ENCODE measurements at regions not wholly inside any gene's neighbourhood (a gene's known extent, or its start where the extent isn't known, plus 50 kb on each side); places are given as distances from the start of the nearest gene placed in this dataset.
A peak's percentile ranks its signal among the peaks of the same experiment; 100 is the strongest.
"Not testable (repeated sequence)": the region's sequence is repeated elsewhere in the genome, so short reads cannot be mapped to it uniquely, and the experiment has no call there.

- DNase-seq (ENCODE audit: low read depth), result no peak
Observed at GRCh38 chr3:107220538-107220937, 156.7 kb upstream of the CCDC54 start.

GRCh38 chr3:107221856-107222255 is 155.4 kb upstream of the CCDC54 start:
- DNase-seq (ENCODE audit: low read depth), result no peak

- DNase-seq (ENCODE audit: low read depth), result no peak
Observed at GRCh38 chr3:107222907-107223306, 154.3 kb upstream of the CCDC54 start.

DNA sequence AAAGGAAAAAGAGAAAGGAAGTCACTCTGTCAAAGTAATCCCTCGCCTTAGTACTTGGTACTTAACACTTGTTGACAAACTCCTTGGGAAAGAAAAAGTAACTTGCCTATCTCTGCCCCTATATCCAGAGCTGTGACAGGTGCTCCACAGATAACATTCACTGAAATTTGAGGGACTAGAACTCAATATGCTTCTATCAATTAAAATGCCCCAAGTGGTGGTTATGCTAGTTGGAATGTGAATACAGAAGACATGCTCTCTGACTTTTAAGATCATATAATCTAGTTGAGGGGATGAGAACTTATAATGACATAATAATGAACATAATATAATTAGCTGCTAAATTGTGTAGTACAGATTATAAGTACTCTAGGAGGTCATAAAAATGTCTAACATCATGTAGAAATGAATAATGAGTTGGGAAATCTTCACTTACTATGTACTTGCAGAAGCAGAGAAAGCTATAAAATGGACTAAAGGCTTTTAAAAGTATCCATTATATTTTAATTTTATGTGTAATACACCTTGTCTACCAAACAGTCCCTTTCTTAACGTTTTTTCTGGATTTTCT is 153.1 kb upstream of the CCDC54 start:
- DNase-seq (ENCODE audit: low read depth), result no peak

GRCh38 chr3:107227091-107227490 is 150.1 kb upstream of the CCDC54 start:
- DNase-seq (ENCODE audit: low read depth), result no peak

DNA sequence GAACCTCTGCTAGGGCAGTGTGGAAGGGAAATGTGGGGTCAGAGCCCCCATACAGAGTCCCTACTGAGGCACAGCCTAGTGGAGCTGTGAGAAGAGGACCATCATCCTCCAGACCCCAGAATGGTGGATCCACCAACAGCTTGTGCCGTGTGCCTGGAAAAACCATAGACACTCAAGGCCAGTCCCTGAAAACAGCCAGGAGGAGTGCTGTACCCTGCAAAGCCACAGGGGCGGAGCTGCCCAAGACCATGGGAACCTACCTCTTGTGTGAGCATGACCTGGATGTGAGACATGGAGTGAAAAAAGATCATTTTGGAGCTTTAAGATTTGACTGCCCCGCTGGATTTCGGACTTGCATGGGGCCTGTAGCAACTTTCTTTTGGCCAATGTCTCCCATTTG is 143.4 kb upstream of the CCDC54 start:
- not testable (repeated sequence) for DNase-seq (ENCODE audit: low read depth)

- no peak for DNase-seq (ENCODE audit: low read depth)
Observed at GRCh38 chr3:107235193-107235927, 141.9 kb upstream of the CCDC54 start.

DNA sequence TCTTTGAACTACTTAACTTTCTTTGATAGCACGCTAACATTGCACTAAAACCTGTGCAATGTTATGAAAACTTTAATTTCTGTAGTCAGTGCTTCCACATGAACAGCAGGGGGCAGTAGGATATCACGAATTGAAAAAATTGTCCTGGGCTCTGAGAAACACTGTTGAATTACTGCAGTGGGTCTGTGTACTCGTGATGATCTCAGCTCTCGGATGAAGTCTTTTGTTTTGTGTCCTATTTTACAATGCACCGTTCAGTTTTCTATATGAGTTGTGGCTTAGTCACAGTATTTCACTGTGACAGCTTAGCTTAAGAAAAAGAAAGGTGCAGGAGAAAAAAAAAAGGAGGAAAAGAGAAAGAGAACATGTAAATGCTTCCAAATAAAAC is 141.3 kb upstream of the CCDC54 start:
- DNase-seq (ENCODE audit: low read depth), result no peak

DNA sequence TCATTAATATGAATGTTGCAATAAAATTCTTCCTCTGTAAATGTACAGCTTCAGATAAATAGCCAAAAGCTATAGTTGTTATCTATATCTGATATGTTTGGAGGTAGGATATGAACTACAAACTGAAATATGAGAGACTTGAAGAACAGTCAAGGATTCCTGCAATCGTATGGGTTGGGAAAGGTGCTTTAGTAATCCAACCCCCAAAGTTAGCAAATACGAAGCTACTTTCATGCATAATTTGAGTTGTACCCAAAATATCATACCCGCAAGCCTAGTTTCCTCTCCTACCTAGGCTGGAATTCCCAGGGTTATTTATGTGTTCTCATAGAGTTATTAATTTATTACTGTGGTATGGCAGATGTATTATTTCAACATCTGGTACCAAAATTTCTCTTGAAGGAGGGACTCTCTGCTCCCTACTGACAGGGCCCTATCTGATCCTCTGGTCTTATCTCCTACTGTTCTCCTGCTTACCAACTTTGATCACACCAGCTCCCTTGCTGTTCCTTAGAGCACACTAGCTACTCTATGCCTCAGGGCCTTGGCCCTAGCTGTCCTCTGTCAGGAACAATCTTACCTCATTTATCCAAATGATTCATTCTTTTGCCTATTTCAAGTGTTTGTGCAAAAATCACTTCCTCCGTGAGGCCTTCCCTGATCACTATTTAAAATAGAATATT is 140.4 kb upstream of the CCDC54 start:
- no peak for DNase-seq (ENCODE audit: low read depth)

DNA sequence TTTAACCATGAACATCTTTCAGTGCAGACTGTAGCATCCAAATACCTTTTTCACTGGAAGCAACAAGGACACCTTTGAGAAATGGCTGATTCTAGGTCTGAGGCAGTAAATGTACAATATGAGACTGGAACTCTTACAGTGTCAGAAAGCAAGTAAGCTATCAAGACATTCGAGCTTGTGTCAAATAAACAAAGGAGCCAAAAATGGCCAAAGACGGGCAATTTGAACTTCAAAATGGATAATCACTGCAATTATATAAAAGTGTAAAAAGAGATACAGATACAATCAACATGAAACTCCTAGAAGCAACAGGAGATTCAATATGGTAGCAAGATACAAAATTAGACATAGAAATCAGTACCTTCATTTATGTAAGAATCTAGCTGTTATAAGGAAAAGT is 138.5 kb upstream of the CCDC54 start:
- no peak for DNase-seq (ENCODE audit: low read depth)

DNA sequence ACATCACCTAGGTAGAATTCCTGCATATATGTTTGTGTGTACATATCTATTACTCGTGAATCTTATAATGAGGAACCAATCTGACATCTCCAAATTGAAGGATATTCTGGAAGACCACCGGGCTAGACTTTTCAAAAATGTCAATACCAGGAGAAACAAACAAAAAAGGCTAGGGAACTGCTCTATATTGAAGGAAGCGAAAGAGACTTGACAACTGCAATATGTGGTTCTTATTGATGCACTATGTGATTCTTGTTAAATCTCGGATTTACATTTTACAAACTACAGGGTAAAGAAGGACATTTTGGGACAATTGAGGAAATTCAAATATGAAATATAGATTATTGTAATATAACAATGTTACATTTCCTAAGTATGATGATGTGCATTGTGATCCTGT is 137.5 kb upstream of the CCDC54 start:
- DNase-seq (ENCODE audit: low read depth), result no peak

DNA sequence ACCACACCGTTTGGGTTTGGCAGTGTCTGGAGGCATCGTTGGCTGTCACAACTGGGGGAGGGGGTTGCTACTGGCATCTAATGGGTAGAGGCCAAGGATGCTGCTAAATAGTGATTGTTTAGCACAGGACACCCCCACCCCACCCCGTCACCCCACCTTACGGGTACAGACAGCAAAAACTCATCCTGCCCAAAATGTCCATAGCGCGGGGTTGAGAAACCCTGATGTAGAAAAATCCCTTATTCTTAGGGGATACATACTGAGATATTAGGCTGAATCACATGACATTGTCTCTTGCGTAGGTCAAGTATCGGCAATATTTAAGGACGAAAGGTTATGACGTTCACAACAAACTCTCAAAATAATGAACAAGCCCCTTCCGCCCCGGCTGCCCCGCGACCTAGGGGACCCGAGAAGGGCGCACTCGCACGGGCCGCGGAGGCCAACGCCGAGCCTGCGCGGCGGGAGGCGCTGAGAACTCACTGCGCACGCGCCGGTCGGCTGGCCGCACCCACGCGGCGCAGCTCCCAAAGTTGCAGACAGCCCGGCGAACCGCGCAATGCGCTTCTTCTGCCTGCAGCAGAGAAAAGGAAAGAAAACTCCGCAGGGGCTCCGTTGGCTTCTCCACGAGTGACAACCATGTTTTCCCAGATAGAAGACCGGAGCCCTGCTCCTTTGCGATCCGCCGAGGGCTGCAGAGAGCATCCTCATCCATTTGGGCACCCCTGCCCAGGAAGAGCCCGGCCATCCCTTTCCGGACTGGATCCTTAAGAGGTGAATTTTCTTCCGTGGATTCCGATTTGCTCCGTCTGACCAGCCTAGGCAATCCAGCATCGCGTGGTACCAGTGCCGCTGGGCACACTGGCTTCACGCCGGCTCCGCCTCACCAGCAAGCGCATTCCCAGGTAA is 136.8 kb upstream of the CCDC54 start:
- DNase-seq (ENCODE audit: low read depth), result peak; percentile 62

- no peak for DNase-seq (ENCODE audit: low read depth)
Observed at GRCh38 chr3:107241217-107241616, 136.0 kb upstream of the CCDC54 start.

DNA sequence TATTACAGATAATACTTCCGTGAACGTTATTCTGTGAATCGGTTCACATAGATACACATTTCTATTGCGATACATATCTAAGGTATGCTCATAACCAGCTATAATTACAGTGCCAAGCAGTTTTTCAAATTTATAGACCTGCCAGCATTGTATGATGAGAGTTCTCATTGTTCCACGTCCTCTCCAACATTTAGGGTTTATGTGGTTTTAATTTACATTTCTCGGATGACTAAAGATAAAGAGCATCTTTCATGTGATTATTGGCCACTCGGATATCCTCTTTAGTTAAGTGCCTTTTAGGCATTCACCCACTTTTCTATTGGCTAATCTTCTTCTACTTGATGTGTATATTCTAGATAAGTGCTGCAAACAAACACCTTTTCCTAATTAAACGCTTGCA is 134.7 kb upstream of the CCDC54 start:
- no peak for DNase-seq (ENCODE audit: low read depth)

DNA sequence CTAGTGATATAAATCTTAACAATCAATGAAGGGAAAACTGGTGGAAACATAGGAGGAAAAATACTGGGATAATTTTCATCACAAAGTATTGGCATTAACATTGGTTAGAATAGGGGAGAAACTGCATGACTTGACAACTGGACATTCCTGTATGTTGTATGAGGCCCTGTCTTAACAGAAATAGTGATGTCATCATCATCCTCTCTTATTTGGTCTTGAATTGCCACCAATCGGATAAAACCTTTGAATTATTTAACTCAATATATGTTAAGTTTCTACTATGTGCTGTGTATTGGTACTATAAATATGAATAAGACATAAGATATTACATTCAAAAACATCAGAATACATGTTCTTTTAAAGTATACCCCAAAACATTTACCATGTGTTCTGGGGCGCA is 130.1 kb upstream of the CCDC54 start:
- no peak for DNase-seq (ENCODE audit: low read depth)

DNA sequence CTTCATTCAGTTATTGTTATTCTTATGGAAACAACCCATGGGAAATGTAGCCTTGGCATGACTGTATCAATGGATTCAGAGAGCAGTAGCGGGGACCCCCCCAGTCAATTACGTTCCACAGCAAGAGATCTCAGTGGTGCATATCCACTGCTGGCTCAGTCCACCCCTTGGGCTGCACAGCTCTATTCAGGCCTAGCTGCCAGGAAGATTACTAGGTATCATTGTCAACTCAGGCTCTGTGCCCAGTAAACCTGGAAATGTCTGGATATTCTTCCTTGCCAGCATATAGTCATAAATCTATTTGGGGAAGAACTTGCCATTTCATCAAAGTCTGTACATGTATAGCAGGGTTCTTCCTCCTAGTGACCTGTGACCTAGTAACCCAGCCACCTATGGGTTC is 128.1 kb upstream of the CCDC54 start:
- no peak for DNase-seq (ENCODE audit: low read depth)

GRCh38 chr3:107250221-107250620 is 127.0 kb upstream of the CCDC54 start:
- no peak for DNase-seq (ENCODE audit: low read depth)

- no peak for DNase-seq (ENCODE audit: low read depth)
Observed at GRCh38 chr3:107251819-107252218, 125.4 kb upstream of the CCDC54 start.

GRCh38 chr3:107256963-107257362 is 120.3 kb upstream of the CCDC54 start:
- DNase-seq (ENCODE audit: low read depth), result no peak

DNA sequence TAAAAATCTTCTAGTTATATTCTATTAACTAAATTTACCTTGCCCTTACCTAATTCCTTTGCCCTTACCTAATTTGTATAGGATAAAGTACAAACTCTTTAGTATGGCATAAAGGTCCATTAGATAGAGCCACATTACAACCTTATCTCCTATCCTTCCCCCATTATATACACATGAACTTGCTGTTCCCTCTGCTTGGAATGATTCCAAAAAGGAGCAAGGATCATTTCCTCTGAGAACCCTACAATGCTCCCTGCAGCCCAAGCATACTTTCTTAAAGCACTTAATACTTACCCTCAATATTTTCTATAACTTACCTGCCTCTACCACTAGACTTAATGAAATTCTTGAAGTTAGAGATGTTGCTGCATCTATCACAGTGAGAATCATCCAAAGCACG is 118.9 kb upstream of the CCDC54 start:
- no peak for DNase-seq (ENCODE audit: low read depth)

DNA sequence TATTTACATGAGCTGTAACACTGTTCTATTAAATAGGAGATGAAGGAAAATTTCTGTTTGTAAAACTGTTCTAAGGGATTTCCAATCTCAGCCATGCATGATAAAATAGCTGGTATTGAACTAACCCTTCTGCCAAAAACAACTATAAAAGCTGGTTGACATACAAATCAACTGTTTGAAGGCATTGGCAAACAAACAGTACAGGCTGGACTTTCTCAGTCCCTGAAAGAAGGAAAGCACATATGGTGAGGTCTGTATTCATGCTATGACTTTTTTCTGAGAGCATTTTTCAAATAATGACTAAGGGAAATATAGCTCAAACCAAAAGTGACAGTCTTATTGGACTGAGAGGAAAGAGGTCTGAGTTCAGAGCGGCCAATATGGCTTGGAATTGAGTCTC is 117.0 kb upstream of the CCDC54 start:
- DNase-seq (ENCODE audit: low read depth), result no peak

DNA sequence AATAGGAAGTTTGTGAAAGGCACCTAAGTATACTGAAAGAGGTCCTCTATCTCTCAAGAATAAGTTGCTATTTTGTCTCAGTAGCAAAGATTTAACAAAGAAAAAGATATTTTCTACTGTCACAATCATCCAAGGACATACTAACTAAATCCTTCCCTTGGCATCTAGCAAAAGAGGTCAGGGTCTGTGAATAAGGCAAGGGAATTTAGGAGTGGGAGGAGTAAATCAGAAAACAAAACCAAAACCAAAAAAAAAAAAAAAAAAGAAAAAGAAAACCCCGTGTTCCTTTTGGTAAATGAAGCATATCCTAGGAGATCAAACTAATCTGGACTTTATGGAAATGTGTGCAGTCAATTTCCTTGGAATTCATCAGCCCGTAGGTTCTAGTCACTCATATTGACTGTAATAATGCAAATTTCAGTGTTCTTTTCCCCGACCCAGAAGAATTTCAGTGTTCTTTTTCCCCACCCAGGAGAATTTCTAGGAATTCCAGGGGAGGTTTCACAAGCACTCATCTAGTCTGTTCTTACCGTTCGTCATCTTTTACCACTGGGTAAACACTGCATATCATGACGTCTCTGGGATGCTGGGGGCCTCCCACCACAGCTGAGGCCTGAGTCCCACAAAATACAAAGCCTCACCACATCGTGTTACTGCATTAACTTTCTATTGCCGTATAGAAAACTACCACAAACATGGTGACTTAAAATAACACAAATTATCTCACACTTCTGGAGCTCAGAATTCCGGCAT is 113.8 kb upstream of the CCDC54 start:
- DNase-seq (ENCODE audit: low read depth), result no peak

Measured in stimulated activated CD8-positive, alpha-beta memory T cell treated with anti-CD3 and anti-CD28 coated beads, Interleukin-4, amount 100 ng/mL, for 24 hours (primary cell).